K562 (cell line): ENCODE measurements at regions not wholly inside any gene's neighbourhood (a gene's known extent, or its start where the extent isn't known, plus 50 kb on each side); places are given as distances from the start of the nearest gene placed in this dataset.

Experiments used
- ATAC-seq: fragments of 200-7000 bp; cut with Tn5 transposase; 3 replicates; pipeline ENCODE4 v1.9.1; 2020; ENCODE audit warnings: moderate library complexity
- BruUV-seq: library from RNA; stranded (reverse); fragments of 400-500 nt; replicated peaks from 2 replicates; lab custom pipeline; 2021; lab: Mats Ljungman, UMichigan
- CTCF ChIA-PET: fragments of 300-600 bp; formaldehyde crosslinking; extraction: SDS; loops from one replicate; lab custom pipeline; 2021; ENCODE audit warnings: low intra/inter-chr PET ratio; lab: Yijun Ruan, JAX
- POLR2A ChIA-PET: fragments of 300-600, 350-650 bp; sonication (Branson Sonifier 250); formaldehyde crosslinking; extraction: SDS; loops from one replicate; lab custom pipeline; 2021; ENCODE audit warnings: antibody characterized with exemption, inconsistent platforms; lab: Yijun Ruan, JAX
- DNase-seq, 4 experiments: peaks; one replicate each; pipeline versions ENCODE4 v3.0.0 to v3.0.0-alpha.2; 2011 to 2018; ENCODE audit warnings: low spot score in 3 of 4, mixed read lengths in 3 of 4; ENCODE audit errors: extremely low read depth in 1 of 4
- FAIRE-seq: peaks from 2 replicates; lab custom pipeline; 2011; peaks lifted over from hg19 to GRCh38; lab: Jason Lieb, UNC
- H2AFZ ChIP-seq: 2 replicates; pipeline ENCODE4 v1.6.0; 2011; ENCODE audit warnings: low read depth, low read length, control low read depth, inconsistent platforms
- H3K27ac ChIP-seq: fragments of 200-600 bp; 3 replicates; pipeline ENCODE4 v1.8.0; 2011; ENCODE audit warnings: low read depth, mild to moderate bottlenecking, control low read depth, inconsistent platforms, low read length, moderate library complexity, mixed read lengths; ENCODE audit errors: extremely low read depth
- H3K27me3 ChIP-seq, 2 experiments: fragments of 300-600 bp in 1 of 2; 2 replicates in 1 of 2; 3 replicates in 1 of 2; pipeline versions ENCODE4 v1.6.0 to v1.8.0; 2011; ENCODE audit warnings: inconsistent platforms in 2 of 2, low read length in 2 of 2, mild to moderate bottlenecking in 1 of 2, mixed read lengths in 1 of 2, moderate library complexity in 1 of 2; ENCODE audit not compliant: control insufficient read depth in 2 of 2, insufficient read depth in 2 of 2
- H3K36me3 ChIP-seq: fragments of 300-600 bp; 3 replicates; pipeline ENCODE4 v1.8.0; 2011; ENCODE audit warnings: mild to moderate bottlenecking, low read length, inconsistent platforms; ENCODE audit not compliant: control insufficient read depth, insufficient read depth
- H3K4me1 ChIP-seq, 2 experiments: fragments of 200-600 bp in 1 of 2; replicated peaks in 1 of 2; 2 replicates in 1 of 2; 3 replicates in 1 of 2; pipeline versions ENCODE4 v1.5.1 to v1.8.0; 2011; ENCODE audit warnings: inconsistent platforms in 2 of 2, low read length in 2 of 2, mild to moderate bottlenecking in 1 of 2, mixed read lengths in 1 of 2, moderate library complexity in 1 of 2; ENCODE audit not compliant: control insufficient read depth in 2 of 2, insufficient read depth in 2 of 2
- H3K4me2 ChIP-seq: 2 replicates; pipeline ENCODE4 v1.6.1; 2011; ENCODE audit warnings: low read length, control low read depth, inconsistent platforms, mixed read lengths; ENCODE audit not compliant: insufficient read depth
- H3K4me3 ChIP-seq: fragments of 200-600 bp; sonication (generic), shearing (Covaris generic); 2 replicates; pipeline ENCODE4 v1.5.1; 2016; ENCODE audit warnings: control low read depth, inconsistent platforms
- H3K79me2 ChIP-seq: fragments of 200-600 bp; 3 replicates; pipeline ENCODE4 v1.8.0; 2011; ENCODE audit warnings: low read length, inconsistent platforms; ENCODE audit not compliant: control insufficient read depth, insufficient read depth
- H3K9ac ChIP-seq, 2 experiments: 2 replicates each; pipeline versions ENCODE4 v1.6.0 to v1.6.1; 2011; ENCODE audit warnings: low read depth in 2 of 2, low read length in 2 of 2, control low read depth in 1 of 2, inconsistent platforms in 1 of 2, mild to moderate bottlenecking in 1 of 2, mixed read lengths in 1 of 2; ENCODE audit not compliant: insufficient read depth in 1 of 2
- H3K9me1 ChIP-seq: one replicate; pipeline ENCODE4 v1.6.0; 2011; ENCODE audit warnings: inconsistent platforms, mild to moderate bottlenecking, low read length, moderate library complexity; ENCODE audit not compliant: control insufficient read depth, insufficient read depth
- H3K9me3 ChIP-seq: replicated peaks from 2 replicates; pipeline ENCODE4 v1.5.1; 2011; ENCODE audit warnings: low read depth, low read length, inconsistent platforms; ENCODE audit not compliant: control insufficient read depth, insufficient read depth
- H4K20me1 ChIP-seq: replicated peaks from 2 replicates; pipeline ENCODE4 v1.6.1; 2011; ENCODE audit warnings: low read length, inconsistent platforms, mixed read lengths; ENCODE audit not compliant: control insufficient read depth, insufficient read depth
- ARID1B ChIP-seq: fragments of 450-650 bp; IDR thresholded peaks from 2 replicates; pipeline ENCODE4 v1.6.1; 2016; ENCODE audit warnings: antibody characterized with exemption, mild to moderate bottlenecking, inconsistent platforms
- HOXB6 ChIP-seq: fragments of 250-450 bp; sonication (Bioruptor Pico); IDR thresholded peaks from 2 replicates; pipeline ENCODE4 v1.5.1; 2022; ENCODE audit warnings: mild to moderate bottlenecking, borderline replicate concordance
- KAT2B ChIP-seq: IDR thresholded peaks from one replicate; pipeline ENCODE4 v1.6.1; 2012; ENCODE audit warnings: low read depth, mild to moderate bottlenecking, control low read depth, inconsistent platforms, low read length, moderate library complexity
- ZBED1 ChIP-seq: IDR thresholded peaks from 2 replicates; pipeline ENCODE4 v1.6.1; 2014
- WGBS: fragments of 100-300 bp; shearing (Covaris generic); methylation state at CpG from one replicate; pipeline ENCODE4 v1.1.6; 2016; ENCODE audit warnings: low coverage, mixed read lengths; ENCODE audit not compliant: insufficient coverage; ENCODE audit errors: missing lambda C conversion rate; 5-methylcytosine and 5-hydroxymethylcytosine counted together
- in situ Hi-C: fragments of 300-500 bp; cut with MboI; formaldehyde crosslinking; loops from 4 replicates; pipeline ENCODE4 v1.15.0; 2018; ENCODE audit warnings: inconsistent platforms, mixed read lengths
- intact Hi-C: fragments of 100-400 bp; cut with micrococcal nuclease; formaldehyde crosslinking; loops from 2 replicates; pipeline ENCODE4 v1.14.2; 2022
- TF ChIP-seq, protein P1 (sequence below): sonication (generic); formaldehyde crosslinking; IDR thresholded peaks from 2 replicates; pipeline ENCODE4 v1.8.0; 2022; ENCODE audit warnings: mild to moderate bottlenecking, missing genetic modification reagents

DNA sequence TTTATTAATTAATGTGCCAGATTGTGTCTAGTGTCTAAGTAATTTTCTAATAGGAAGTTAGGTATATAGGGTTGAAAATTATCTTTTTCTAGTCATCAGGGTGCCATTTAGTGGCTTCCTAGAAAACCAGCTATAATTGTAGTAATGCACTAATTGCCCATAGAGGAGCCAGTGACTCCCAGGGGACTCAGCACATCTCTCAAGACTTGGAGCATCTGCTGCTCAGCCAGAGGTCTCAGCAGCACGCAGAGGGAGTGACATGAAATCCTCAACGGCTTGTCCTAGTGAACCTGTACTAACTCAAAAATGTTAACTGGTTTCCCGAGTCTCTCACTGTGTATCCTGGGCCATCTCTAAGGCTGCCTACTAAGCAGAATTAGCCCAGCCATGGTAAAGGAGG lies 78.2 kb upstream of the MAN2A1 start:
- H2AFZ ChIP-seq: no peak overlapping the region
- in situ Hi-C loops: no loop called here
- FAIRE-seq: no peak
- no peaks in the 10 kb centered on the region for H3K9me1 ChIP-seq
- H3K4me3 ChIP-seq: no peak overlapping the region
- BruUV-seq: no TSS peak
- H3K27me3 ChIP-seq: no peaks in the 10 kb centered on the region; a peak in 1 of 5 replicates
- no peak overlapping the region for H3K27ac ChIP-seq
- no peak overlapping the region for H3K4me2 ChIP-seq
- TF ChIP-seq HOXB6 (CRISPR knock-in tag): no peak
- no peak for TF ChIP-seq ARID1B
- no peaks in the 10 kb centered on the region for H3K79me2 ChIP-seq
- ChIA-PET CTCF (no interaction called here), POLR2A (interaction anchor here (1.1 kb wide), 1 partner anchor 92 kb away, joined by 3 read pairs; no protein-coding TSS in a partner anchor)
- DNase-seq: no peak
- H3K9me3 ChIP-seq: no peaks in the 10 kb centered on the region
- H3K36me3 ChIP-seq: no peaks in the 10 kb centered on the region
- no peak; the same call in 2 of the 3 replicates for ATAC-seq
- H3K9ac ChIP-seq: no peak overlapping the region
- H3K4me1 ChIP-seq: no peaks in the 10 kb centered on the region
- WGBS: 0% methylated on average over 3 of the region's 3 CpGs
- H4K20me1 ChIP-seq: no peaks in the 10 kb centered on the region
- intact Hi-C loops: no loop called here

DNA sequence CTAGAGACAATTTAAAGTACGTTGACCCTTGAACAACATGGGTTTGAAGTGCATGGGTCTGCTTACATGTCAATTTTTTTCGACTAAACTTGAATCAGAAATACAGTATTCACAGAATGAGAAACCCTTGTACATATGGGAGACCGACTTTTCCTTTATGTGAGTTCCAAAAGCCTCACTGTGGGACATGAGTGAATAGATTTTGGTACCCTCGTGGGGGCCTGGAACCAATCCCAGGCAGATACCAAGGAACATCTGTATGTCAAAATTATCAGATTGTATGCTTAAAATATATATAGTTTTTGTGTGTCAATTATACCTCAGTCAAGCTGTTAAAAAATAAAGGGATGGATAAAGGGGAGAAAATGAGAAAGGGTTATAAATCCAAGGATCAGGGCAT lies 78.7 kb upstream of the MAN2A1 start:
- H3K9ac ChIP-seq: no peak overlapping the region
- no peak overlapping the region for H3K27ac ChIP-seq
- no peaks in the 10 kb centered on the region for H3K79me2 ChIP-seq
- no peak overlapping the region for H2AFZ ChIP-seq
- H3K27me3 ChIP-seq: peaks cover 0 to 2% of the 10 kb centered on the region in 2 experiments; a peak in 1 of 5 replicates
- TF ChIP-seq, protein P1, sequence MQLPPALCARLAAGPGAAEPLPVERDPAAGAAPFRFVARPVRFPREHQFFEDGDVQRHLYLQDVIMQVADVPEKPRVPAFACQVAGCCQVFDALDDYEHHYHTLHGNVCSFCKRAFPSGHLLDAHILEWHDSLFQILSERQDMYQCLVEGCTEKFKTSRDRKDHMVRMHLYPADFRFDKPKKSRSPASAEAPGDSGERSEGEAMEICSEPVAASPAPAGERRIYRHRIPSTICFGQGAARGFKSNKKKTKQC (CRISPR knock-in tag): no peak
- TF ChIP-seq KAT2B (no peak), ZBED1 (no peak)
- DNase-seq (no peak), ATAC-seq (no peak), FAIRE-seq (no peak)
- CTCF ChIA-PET: no interaction called here
- H3K4me3 ChIP-seq: no peak overlapping the region
- H3K9me3 ChIP-seq: no peaks in the 10 kb centered on the region
- in situ Hi-C loops (no loop called here), intact Hi-C loops (no loop called here)
- H3K9me1 ChIP-seq: no peaks in the 10 kb centered on the region
- no peaks in the 10 kb centered on the region for H4K20me1 ChIP-seq
- BruUV-seq: no TSS peak
- no peak overlapping the region for H3K4me2 ChIP-seq
- no peaks in the 10 kb centered on the region for H3K4me1 ChIP-seq
- no peaks in the 10 kb centered on the region for H3K36me3 ChIP-seq
- 0% methylated on average over 4 of the region's 4 CpGs for WGBS
- POLR2A ChIA-PET: no interaction called here
